Small intestine (tissue), 7 donors: ENCODE measurements at regions not wholly inside any gene's neighbourhood (a gene's known extent, or its start where the extent isn't known, plus 50 kb on each side); places are given as distances from the start of the nearest gene placed in this dataset.

ENCODE experiments used
- DNase-seq, 2 donors: peaks; one replicate each; pipeline versions ENCODE4 v3.0.0 to v3.0.0-alpha.2; 2013
- FAIRE-seq: peaks from 2 replicates; lab custom pipeline; 2012; peaks lifted over from hg19 to GRCh38; lab: Jason Lieb, UNC
- H3K27ac ChIP-seq, 3 donors: one replicate each; pipeline ENCODE4 v1.5.1; 2013; ENCODE audit warnings: low read length in 2 of 3, mild to moderate bottlenecking in 2 of 3, control low read depth in 1 of 3, inconsistent platforms in 1 of 3, low read depth in 1 of 3, moderate library complexity in 1 of 3
- H3K27me3 ChIP-seq, 3 donors: one replicate each; pipeline ENCODE4 v1.6.1; 2013; ENCODE audit warnings: low read length in 3 of 3, inconsistent platforms in 1 of 3; ENCODE audit not compliant: control insufficient read depth in 3 of 3, insufficient read depth in 3 of 3
- H3K36me3 ChIP-seq, 3 donors: one replicate each; pipeline ENCODE4 v1.6.1; 2013; ENCODE audit warnings: low read length in 3 of 3, inconsistent platforms in 1 of 3, low read depth in 1 of 3, mild to moderate bottlenecking in 1 of 3, moderate library complexity in 1 of 3; ENCODE audit not compliant: control insufficient read depth in 3 of 3, insufficient read depth in 2 of 3
- H3K4me1 ChIP-seq, 3 donors: one replicate each; pipeline ENCODE4 v1.6.1; 2013; ENCODE audit warnings: low read length in 2 of 3, inconsistent platforms in 1 of 3, low read depth in 1 of 3, mild to moderate bottlenecking in 1 of 3, moderate library complexity in 1 of 3; ENCODE audit not compliant: control insufficient read depth in 3 of 3, insufficient read depth in 2 of 3
- H3K4me3 ChIP-seq, 3 donors: one replicate each; pipeline ENCODE4 v1.5.1; 2013; ENCODE audit warnings: low read length in 3 of 3, control low read depth in 1 of 3, inconsistent platforms in 1 of 3, low read depth in 1 of 3, mild to moderate bottlenecking in 1 of 3, moderate library complexity in 1 of 3
- H3K9me3 ChIP-seq, 2 donors: one replicate each; pipeline ENCODE4 v1.6.1; 2013; ENCODE audit warnings: low read depth in 1 of 2, low read length in 1 of 2; ENCODE audit not compliant: control insufficient read depth in 2 of 2, insufficient read depth in 1 of 2
- WGBS, 3 donors: extraction: QIAGEN DNeasy Blood & Tissue Kit; methylation state at CpG; one replicate each; pipeline ENCODE4 v1.1.7; 2013; 5-methylcytosine and 5-hydroxymethylcytosine counted together
- donor health status: healthy with polysubstance abuse.
- donor health status: control.
- donor health status: control.
- donor health status: Bipolar disorder and iron deficiency.
- donor health status: healthy.

DNA sequence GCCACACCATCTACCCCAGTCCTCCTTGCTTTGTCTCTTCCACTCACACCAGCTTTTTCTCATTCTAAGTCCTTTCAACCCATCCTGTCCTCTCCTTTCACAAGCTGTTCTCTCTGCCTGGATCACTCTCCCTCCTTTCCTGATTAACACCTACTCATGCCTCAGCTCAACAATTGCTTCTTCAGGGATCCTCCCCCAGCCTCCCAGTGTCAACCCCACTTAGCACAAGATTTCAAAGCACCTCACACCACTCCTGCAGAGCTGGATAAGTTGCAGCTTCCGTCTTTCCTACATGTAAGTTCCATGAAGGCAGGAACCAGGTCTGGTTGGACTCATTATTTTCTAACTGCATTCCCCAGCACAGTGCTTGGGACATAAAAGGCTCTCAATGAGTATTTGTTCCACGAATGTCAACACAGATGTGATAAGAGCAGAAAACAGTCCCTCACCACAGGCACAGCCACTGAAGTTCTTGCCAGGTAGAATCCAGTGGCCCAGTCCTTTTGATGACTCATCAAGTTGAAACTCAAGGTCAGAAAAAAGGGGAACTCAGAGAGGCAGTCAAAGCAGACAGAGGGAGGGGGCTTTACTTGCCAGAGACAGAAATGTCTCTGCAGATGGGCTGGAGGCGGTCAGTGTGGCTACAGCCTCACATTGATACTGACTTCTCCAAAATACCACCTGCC lies 193.4 kb upstream of the PRDM1 start:
- Histone ChIP-seq H3K4me1 (peaks cover 0 to 13% (median 0%) of the 10 kb centered on the region in 3 donors), H3K27me3 (no peaks in the 10 kb centered on the region), H3K4me3 (no peak overlapping the region), H3K27ac (peak overlapping the region in 1 of 3 donors; percentile 82), H3K36me3 (no peaks in the 10 kb centered on the region), H3K9me3 (peaks cover 0 to 4% of the 10 kb centered on the region in 2 donors)
- DNase-seq, result no peak
- FAIRE-seq, result no peak
- WGBS, 3 donors, result 63 to 70% (median 65%) methylated on average over 3 of the region's 3 CpGs

DNA sequence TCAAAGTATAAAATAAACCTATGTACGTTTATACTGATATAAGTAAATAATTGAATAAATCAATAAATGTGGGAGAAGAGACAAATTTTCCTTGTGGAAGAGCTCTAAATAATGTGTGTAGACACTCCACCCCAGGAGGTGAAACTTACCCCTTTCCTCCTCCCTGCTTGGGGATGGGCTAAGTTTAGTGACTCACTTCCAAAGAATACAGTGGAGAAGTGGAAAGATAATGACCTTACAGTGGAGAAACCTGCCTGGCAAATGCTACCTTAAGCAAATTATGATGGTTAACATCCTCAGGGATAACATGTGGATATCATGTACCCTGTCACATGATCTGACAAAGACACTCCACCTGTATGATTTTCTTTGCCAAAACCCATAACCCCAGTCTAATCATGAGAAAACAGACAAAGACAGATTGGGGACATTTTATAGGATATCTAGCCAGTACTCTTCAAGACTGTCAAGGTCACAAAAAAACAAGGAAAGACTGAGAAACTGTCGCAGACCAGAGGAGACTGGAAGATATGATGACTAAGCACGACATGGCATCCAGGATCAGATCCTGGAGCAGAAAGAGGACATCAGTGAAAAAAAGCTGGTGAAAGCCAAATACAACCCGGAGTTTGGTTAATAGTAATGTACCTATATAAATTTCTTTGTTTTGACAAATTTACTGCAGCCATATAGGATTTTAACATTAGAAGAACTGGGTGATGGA lies 195.5 kb upstream of the PRDM1 start:
- Histone ChIP-seq H3K4me1 (peaks cover 0 to 9% (median 0%) of the 10 kb centered on the region in 3 donors), H3K4me3 (no peak overlapping the region), H3K9me3 (peaks cover 0 to 4% of the 10 kb centered on the region in 2 donors), H3K36me3 (no peaks in the 10 kb centered on the region), H3K27me3 (no peaks in the 10 kb centered on the region), H3K27ac (no peak overlapping the region)
- 74 to 81% (median 80%) methylated on average over 4 of the region's 4 CpGs for WGBS, 3 donors
- no peak for DNase-seq
- no peak for FAIRE-seq

DNA sequence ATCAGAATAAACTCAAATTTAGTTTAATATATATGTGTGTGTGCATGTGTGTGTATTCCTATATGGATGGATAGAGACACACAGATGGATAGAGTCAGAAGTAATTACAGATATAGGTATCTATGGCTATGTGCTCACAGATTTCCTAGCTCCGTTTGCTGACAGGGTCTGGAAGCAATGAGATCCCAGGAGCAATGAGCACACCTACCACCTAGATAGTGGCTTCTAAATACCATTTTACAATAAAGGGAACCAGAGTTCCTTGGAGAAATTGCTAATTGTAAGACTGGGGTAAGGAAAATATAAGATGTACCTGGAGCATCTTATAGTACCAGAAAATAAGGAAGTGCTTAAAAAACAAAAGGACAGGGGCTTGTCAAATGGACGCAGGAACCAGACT lies 196.2 kb upstream of the PRDM1 start:
- Histone ChIP-seq H3K4me3 (no peak overlapping the region), H3K9me3 (peaks cover 0 to 4% of the 10 kb centered on the region in 2 donors), H3K27me3 (no peaks in the 10 kb centered on the region), H3K36me3 (no peaks in the 10 kb centered on the region), H3K27ac (no peak overlapping the region), H3K4me1 (peaks cover 0 to 11% (median 0%) of the 10 kb centered on the region in 3 donors)
- DNase-seq, result no peak
- no peak for FAIRE-seq
- 92 to 96% (median 96%) methylated on average over 2 of the region's 2 CpGs for WGBS, 3 donors

DNA sequence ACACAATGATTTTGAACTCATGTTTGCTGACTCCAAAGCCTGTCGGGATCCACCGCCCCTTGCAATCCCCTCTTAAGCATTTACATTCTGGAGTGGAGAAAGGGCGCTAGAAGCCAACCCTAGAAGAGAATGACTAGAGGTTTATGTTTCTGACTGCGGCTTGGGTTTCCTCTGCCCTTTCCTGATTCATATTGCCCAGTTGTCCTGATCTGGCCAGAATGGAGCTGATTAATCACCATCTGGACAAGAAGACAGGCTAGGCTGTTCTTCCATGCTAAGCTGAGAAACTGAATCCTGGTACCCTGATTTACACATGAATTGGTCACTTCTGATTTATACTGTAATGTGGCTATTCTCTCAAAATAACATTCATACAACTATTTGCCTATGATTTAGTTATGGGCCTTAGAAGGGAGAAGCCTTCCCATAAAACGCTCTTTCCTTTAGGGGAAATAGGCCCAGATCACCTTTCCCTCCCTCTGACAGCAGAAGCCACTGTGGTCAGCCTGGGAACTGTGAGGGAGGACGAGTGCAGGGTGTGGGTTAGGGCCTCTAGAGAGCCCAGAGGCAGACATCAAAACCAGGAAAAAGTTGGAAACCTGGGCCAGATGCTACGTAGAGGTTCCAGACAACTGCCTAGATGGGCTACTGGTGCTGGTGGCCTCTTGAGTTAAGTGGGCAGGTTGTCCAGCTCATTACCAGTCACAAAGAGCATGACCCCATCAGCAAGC lies 199.2 kb upstream of the PRDM1 start:
- Histone ChIP-seq H3K4me1 (peaks cover 0 to 15% (median 0%) of the 10 kb centered on the region in 3 donors), H3K9me3 (peaks cover 0 to 4% of the 10 kb centered on the region in 2 donors), H3K27ac (peak overlapping the region in 1 of 3 donors; percentile 3), H3K36me3 (no peaks in the 10 kb centered on the region), H3K4me3 (no peak overlapping the region), H3K27me3 (no peaks in the 10 kb centered on the region)
- FAIRE-seq, result no peak
- DNase-seq, result no peak
- WGBS, 3 donors, result 87 to 90% (median 88%) methylated on average over 7 of the region's 7 CpGs

DNA sequence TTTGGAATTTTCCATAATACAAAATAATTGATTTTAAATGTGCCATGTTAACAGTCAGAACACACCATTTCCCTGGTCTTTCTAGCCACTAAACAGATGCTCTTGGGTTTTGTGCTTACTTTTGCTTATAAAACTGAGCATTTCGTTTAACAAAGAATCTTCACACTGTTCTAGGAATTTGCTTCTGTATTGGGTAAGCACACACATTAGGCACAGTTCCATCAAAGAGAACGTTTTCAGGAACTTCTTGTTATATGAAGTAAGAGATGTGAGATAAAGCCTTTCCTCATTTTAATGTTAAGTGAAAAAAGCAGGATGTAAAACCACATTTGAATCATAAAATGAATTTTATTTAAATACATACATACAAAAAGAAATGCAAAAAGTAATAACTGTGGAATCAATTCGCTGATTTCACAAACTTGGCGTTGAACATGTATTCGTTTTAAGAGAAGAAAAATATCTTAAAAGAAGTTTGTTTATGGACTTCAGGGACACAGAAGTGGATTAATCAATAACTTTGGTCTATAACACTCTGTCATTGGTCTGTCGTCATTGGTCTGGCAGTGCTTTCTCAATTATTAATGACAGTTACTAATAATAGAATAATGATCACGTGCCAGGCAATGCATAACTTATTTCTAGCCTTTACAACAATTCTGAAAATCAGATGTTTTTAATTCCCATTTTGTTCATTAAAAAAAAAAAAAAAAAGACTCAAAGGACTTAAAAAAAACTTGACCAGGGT lies 199.9 kb upstream of the PRDM1 start:
- DNase-seq (peak; percentile 45 to 55), FAIRE-seq (no peak)
- H3K36me3 ChIP-seq, result no peaks in the 10 kb centered on the region
- WGBS, 3 donors, result 19 to 37% (median 30%) methylated on average over 7 of the region's 7 CpGs
- H3K4me3 ChIP-seq, result no peak overlapping the region
- peaks cover 0 to 4% of the 10 kb centered on the region in 2 donors for H3K9me3 ChIP-seq
- H3K27ac ChIP-seq, result peak overlapping the region in 1 of 3 donors; percentile 18
- no peaks in the 10 kb centered on the region for H3K27me3 ChIP-seq
- H3K4me1 ChIP-seq, result peaks cover 0 to 15% (median 0%) of the 10 kb centered on the region in 3 donors

DNA sequence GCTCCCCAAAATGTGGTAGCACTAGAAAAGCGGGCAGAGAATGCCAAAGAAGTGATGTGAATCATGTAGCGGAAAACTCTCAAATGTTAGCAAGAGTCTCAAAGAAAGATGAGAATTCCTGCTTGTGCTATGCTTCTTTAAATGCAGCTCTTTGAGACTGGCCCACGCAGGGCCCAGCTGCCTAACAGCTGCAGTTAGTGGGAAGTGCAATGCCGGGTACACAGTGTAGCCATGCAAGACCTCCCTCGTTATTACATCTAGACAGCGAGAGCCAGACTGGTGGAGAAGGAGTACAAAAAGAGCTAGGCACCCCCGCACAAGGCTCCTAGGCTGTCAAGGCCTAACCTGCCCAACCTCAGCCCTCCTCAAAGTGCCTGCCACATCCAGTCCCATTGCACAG lies 201.7 kb upstream of the PRDM1 start:
- H3K4me3 ChIP-seq, result no peak overlapping the region
- H3K36me3 ChIP-seq, result no peaks in the 10 kb centered on the region
- DNase-seq, result no peak
- FAIRE-seq, result no peak
- peak overlapping the region in 1 of 3 donors; percentile 35 for H3K27ac ChIP-seq
- 77 to 93% (median 80%) methylated on average over 7 of the region's 7 CpGs for WGBS, 3 donors
- H3K4me1 ChIP-seq, result peaks cover 0 to 15% (median 0%) of the 10 kb centered on the region in 3 donors
- H3K27me3 ChIP-seq, result no peaks in the 10 kb centered on the region
- no peaks in the 10 kb centered on the region for H3K9me3 ChIP-seq

DNA sequence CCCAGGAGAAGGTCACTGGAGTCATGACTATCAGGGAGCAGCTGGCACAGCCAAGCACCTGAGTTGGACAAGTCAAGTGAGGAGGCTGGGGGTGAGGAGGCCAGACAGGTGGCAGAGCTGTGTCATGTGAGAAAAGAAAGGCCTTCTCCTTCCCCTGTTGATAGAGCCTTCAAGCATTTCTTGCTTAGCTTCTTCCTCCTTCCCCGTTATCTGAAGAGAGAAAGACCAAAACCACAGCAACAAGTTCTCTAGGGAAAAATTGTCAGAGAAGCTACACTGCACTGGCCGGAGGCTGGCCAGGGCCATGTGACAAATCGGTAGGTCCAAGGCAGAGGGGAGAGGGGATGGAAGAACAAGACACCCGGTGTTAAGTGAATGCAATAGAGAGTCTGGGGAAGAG lies 202.1 kb upstream of the PRDM1 start:
- WGBS, 3 donors, result 76 to 88% (median 78%) methylated on average over 4 of the region's 4 CpGs
- peaks cover 0 to 15% (median 0%) of the 10 kb centered on the region in 3 donors for H3K4me1 ChIP-seq
- H3K4me3 ChIP-seq, result no peak overlapping the region
- no peaks in the 10 kb centered on the region for H3K36me3 ChIP-seq
- FAIRE-seq, result no peak
- H3K9me3 ChIP-seq, result no peaks in the 10 kb centered on the region
- H3K27me3 ChIP-seq, result no peaks in the 10 kb centered on the region
- no peak overlapping the region for H3K27ac ChIP-seq
- DNase-seq, result no peak

DNA sequence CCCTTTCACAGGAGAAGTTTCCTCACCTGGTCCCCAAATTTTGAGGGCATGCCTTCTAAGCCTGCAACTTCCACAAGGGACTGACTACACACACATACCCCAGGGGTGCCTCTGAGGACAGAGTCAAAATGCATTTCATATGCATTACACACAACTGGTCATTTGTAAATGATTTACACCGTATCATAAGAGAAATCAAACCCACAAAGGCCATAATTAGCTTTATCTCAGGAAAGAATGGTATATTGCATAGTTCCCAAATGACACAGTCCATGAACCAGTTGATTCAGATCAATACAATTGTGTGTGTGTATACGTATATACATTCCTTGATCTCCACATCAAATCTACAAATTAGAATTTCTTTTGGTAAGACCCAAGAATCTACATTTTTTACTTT lies 203.3 kb upstream of the PRDM1 start:
- H3K27me3 ChIP-seq, result no peaks in the 10 kb centered on the region
- WGBS, 3 donors, result 32 to 67% (median 59%) methylated on average over 2 of the region's 2 CpGs
- no peak for FAIRE-seq

More for the DNA sequence above, 203.3 kb upstream of the PRDM1 start:
- H3K4me3 ChIP-seq, result no peak overlapping the region
- no peaks in the 10 kb centered on the region for H3K9me3 ChIP-seq
- no peaks in the 10 kb centered on the region for H3K36me3 ChIP-seq
- no peak overlapping the region for H3K27ac ChIP-seq
- H3K4me1 ChIP-seq, result peaks cover 0 to 15% (median 0%) of the 10 kb centered on the region in 3 donors
- DNase-seq, result no peak
